ENCODE measurements at regions not wholly inside any gene's neighbourhood (a gene's known extent, or its start where the extent isn't known, plus 50 kb on each side); places are given as distances from the start of the nearest gene placed in this dataset.
A peak's percentile ranks its signal among the peaks of the same experiment; 100 is the strongest.

GRCh38 chr1:29490204-29490934 is 254.0 kb downstream of the PTPRU start:
- no peaks in the 10 kb centered on the region for H3K4me1 ChIP-seq (ENCODE audit: insufficient read depth, low read length)
- H3K4me3 ChIP-seq (ENCODE audit: low read length), result no peak overlapping the region
- H3K9me3 ChIP-seq (ENCODE audit: insufficient read depth, low read depth, low read length), result no peaks in the 10 kb centered on the region; the same call in none of the 2 replicates
- H3K9ac ChIP-seq (ENCODE audit: low read depth, low read length), result no peak overlapping the region
- H3K27me3 ChIP-seq (ENCODE audit: insufficient read depth, low read length), result no peaks in the 10 kb centered on the region
- no peaks in the 10 kb centered on the region for H3K36me3 ChIP-seq (ENCODE audit: insufficient read depth, low read depth, low read length)
- H3K27ac ChIP-seq (ENCODE audit: low read length), result no peak overlapping the region

GRCh38 chr1:29489471-29489870 is 253.1 kb downstream of the PTPRU start:
- Histone ChIP-seq H3K27ac (ENCODE audit: low read length) (no peak overlapping the region), H3K27me3 (ENCODE audit: insufficient read depth, low read length) (no peaks in the 10 kb centered on the region; the same call in 1 of the 2 replicates), H3K36me3 (ENCODE audit: insufficient read depth, low read depth, low read length) (no peaks in the 10 kb centered on the region), H3K4me1 (ENCODE audit: insufficient read depth, low read length) (no peaks in the 10 kb centered on the region), H3K9me3 (ENCODE audit: insufficient read depth, low read depth, low read length) (no peaks in the 10 kb centered on the region; the same call in 1 of the 2 replicates), H3K9ac (ENCODE audit: low read depth, low read length) (no peak overlapping the region), H3K4me3 (ENCODE audit: low read length) (no peak overlapping the region)

DNA sequence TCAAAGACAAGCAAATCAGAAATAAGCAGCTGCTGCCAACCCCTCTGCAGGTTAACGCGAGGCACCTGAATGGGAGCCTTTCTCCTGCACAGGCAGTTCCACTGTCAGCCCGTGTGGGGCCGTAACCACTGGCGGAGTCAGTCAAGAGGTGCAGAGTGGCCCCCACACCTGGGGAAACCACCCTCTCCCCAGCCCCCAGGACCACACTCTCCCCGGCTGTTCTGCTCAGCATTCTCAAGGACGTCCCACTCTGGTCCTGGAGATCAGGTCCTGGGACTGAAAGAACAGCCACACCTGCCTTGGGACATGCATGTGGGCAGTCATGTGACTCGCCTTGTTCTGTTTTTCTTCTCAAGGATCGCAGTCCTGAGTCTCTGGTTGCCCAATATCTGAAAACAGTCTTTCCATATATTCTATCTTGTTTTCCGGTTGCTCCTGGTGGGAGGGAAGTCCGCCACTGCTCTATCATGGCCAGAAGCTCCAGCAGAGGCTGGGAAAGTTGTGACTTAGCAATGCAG is 252.5 kb downstream of the PTPRU start:
- H3K27ac ChIP-seq (ENCODE audit: low read length), result no peak overlapping the region
- H3K4me3 ChIP-seq (ENCODE audit: low read length), result no peak overlapping the region
- no peaks in the 10 kb centered on the region; the same call in 1 of the 2 replicates for H3K27me3 ChIP-seq (ENCODE audit: insufficient read depth, low read length)
- H3K9ac ChIP-seq (ENCODE audit: low read depth, low read length), result no peak overlapping the region
- no peaks in the 10 kb centered on the region for H3K9me3 ChIP-seq (ENCODE audit: insufficient read depth, low read depth, low read length)
- H3K36me3 ChIP-seq (ENCODE audit: insufficient read depth, low read depth, low read length), result no peaks in the 10 kb centered on the region
- H3K4me1 ChIP-seq (ENCODE audit: insufficient read depth, low read length), result no peaks in the 10 kb centered on the region

GRCh38 chr1:29488086-29488793 is 251.9 kb downstream of the PTPRU start:
- no peak overlapping the region for H3K27ac ChIP-seq (ENCODE audit: low read length)
- H3K36me3 ChIP-seq (ENCODE audit: insufficient read depth, low read depth, low read length), result no peaks in the 10 kb centered on the region
- H3K4me3 ChIP-seq (ENCODE audit: low read length), result no peak overlapping the region
- H3K27me3 ChIP-seq (ENCODE audit: insufficient read depth, low read length), result no peaks in the 10 kb centered on the region; the same call in 1 of the 2 replicates
- H3K9me3 ChIP-seq (ENCODE audit: insufficient read depth, low read depth, low read length), result no peaks in the 10 kb centered on the region
- H3K9ac ChIP-seq (ENCODE audit: low read depth, low read length), result no peak overlapping the region
- H3K4me1 ChIP-seq (ENCODE audit: insufficient read depth, low read length), result no peaks in the 10 kb centered on the region

- Histone ChIP-seq H3K9ac (ENCODE audit: low read depth, low read length) (no peak overlapping the region), H3K9me3 (ENCODE audit: insufficient read depth, low read depth, low read length) (no peaks in the 10 kb centered on the region), H3K27ac (ENCODE audit: low read length) (no peak overlapping the region), H3K4me1 (ENCODE audit: insufficient read depth, low read length) (no peaks in the 10 kb centered on the region), H3K4me3 (ENCODE audit: low read length) (no peak overlapping the region), H3K36me3 (ENCODE audit: insufficient read depth, low read depth, low read length) (no peaks in the 10 kb centered on the region), H3K27me3 (ENCODE audit: insufficient read depth, low read length) (no peaks in the 10 kb centered on the region; the same call in 1 of the 2 replicates)
Measured at GRCh38 chr1:29487291-29487690, 251.0 kb downstream of the PTPRU start.

DNA sequence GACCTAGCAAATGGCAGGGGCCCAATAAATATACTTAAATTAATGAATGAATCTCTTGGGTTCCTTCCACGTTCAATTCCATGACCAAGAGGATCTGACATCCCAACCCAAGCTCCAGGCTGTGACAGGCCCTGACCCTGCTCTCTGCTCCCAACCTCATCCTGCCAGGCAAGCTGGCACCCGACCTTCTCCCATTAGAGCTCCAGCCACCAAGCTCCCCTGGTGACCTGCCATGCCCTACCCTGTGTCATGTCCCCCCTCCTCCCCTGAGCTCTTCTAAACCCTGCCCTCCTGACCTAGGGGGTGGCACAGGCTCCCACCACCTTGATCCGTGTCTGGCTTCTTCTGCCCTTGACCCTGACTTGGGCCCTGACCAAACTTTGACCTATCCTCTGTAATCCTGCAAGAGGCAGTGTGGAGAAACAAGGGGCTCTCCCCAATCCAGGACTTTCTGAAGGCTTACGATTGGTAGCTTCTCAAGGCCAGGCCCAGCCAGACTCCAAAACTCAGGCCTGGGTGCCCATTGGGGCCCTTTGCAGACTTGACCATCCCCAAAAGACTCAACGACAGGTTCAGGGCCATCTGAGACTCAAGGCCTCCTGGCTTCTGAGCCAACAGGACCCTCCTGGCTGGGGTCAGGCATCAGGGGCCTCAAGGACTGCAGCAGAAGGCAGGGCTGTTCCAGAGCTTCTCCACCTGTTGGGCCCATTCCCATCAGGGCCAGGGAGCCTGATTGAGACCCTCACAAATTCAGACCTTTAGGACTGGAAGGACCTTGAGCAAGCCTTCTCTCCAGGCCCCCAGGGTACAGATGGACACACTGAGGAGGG is 249.0 kb downstream of the PTPRU start:
- H3K27ac ChIP-seq (ENCODE audit: low read length), result no peak overlapping the region
- H3K9ac ChIP-seq (ENCODE audit: low read depth, low read length), result no peak overlapping the region
- H3K4me3 ChIP-seq (ENCODE audit: low read length), result no peak overlapping the region
- no peaks in the 10 kb centered on the region for H3K4me1 ChIP-seq (ENCODE audit: insufficient read depth, low read length)
- H3K27me3 ChIP-seq (ENCODE audit: insufficient read depth, low read length), result no peaks in the 10 kb centered on the region; the same call in 1 of the 2 replicates
- no peaks in the 10 kb centered on the region for H3K9me3 ChIP-seq (ENCODE audit: insufficient read depth, low read depth, low read length)
- H3K36me3 ChIP-seq (ENCODE audit: insufficient read depth, low read depth, low read length), result no peaks in the 10 kb centered on the region

DNA sequence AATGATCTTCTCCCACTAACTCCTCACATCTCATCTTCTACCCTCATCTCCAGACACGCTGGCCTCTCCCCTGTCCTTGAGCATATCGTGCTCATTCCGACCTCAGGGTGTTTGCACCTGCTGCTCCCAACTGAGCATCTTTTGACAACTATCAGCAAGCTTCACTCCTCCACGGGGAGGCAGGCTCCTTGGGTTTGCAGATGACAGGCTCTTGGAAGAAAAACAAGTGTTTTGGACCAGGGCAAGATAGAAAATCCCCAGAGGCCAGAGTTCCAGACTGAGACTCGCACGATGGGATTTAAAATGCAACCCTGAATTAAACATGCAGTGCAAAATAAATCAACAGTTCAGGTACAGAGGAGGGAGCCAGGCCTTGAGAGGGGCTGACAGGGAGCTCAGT is 246.7 kb downstream of the PTPRU start:
- peaks cover 5% of the 10 kb centered on the region; the same call in 1 of the 2 replicates for H3K4me1 ChIP-seq (ENCODE audit: insufficient read depth, low read length)
- no peak overlapping the region for H3K27ac ChIP-seq (ENCODE audit: low read length)
- no peaks in the 10 kb centered on the region for H3K36me3 ChIP-seq (ENCODE audit: insufficient read depth, low read depth, low read length)
- H3K4me3 ChIP-seq (ENCODE audit: low read length), result no peak overlapping the region
- peaks cover 16% of the 10 kb centered on the region for H3K27me3 ChIP-seq (ENCODE audit: insufficient read depth, low read length)
- H3K9ac ChIP-seq (ENCODE audit: low read depth, low read length), result no peak overlapping the region
- H3K9me3 ChIP-seq (ENCODE audit: insufficient read depth, low read depth, low read length), result no peaks in the 10 kb centered on the region

- Histone ChIP-seq H3K4me3 (ENCODE audit: low read length) (no peak overlapping the region), H3K9ac (ENCODE audit: low read depth, low read length) (no peak overlapping the region), H3K4me1 (ENCODE audit: insufficient read depth, low read length) (peaks cover 5% of the 10 kb centered on the region; the same call in 1 of the 2 replicates), H3K27ac (ENCODE audit: low read length) (no peak overlapping the region), H3K36me3 (ENCODE audit: insufficient read depth, low read depth, low read length) (no peaks in the 10 kb centered on the region), H3K9me3 (ENCODE audit: insufficient read depth, low read depth, low read length) (no peaks in the 10 kb centered on the region), H3K27me3 (ENCODE audit: insufficient read depth, low read length) (peaks cover 16% of the 10 kb centered on the region)
Measured at GRCh38 chr1:29482064-29482463, 245.7 kb downstream of the PTPRU start.

GRCh38 chr1:29481031-29481430 is 244.7 kb downstream of the PTPRU start:
- Histone ChIP-seq H3K27me3 (ENCODE audit: insufficient read depth, low read length) (peaks cover 16% of the 10 kb centered on the region), H3K4me3 (ENCODE audit: low read length) (no peak overlapping the region), H3K27ac (ENCODE audit: low read length) (no peak overlapping the region), H3K9me3 (ENCODE audit: insufficient read depth, low read depth, low read length) (no peaks in the 10 kb centered on the region), H3K4me1 (ENCODE audit: insufficient read depth, low read length) (peaks cover 5% of the 10 kb centered on the region; the same call in 1 of the 2 replicates), H3K9ac (ENCODE audit: low read depth, low read length) (no peak overlapping the region), H3K36me3 (ENCODE audit: insufficient read depth, low read depth, low read length) (no peaks in the 10 kb centered on the region)

DNA sequence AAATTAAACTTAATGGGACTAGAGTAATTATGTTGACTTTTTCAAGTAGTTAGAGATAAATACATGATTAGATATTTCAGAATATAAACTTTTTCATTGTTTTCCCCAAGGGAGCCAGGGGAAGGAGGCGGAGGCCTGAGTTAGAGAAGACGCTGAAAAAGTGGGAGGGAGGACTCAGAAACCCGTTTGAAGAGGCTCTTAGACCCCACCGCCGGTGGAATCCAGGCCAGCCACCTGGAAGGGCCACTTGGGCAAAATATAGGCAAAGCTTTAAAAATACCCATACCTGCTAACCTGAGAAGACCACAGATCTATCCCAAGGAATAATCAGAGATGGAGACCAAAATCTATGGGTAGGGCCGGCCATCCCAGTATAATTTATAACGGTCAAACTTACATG is 242.6 kb downstream of the PTPRU start:
- no peak overlapping the region for H3K9ac ChIP-seq (ENCODE audit: low read depth, low read length)
- H3K36me3 ChIP-seq (ENCODE audit: insufficient read depth, low read depth, low read length), result no peaks in the 10 kb centered on the region
- no peak overlapping the region for H3K27ac ChIP-seq (ENCODE audit: low read length)
- peaks cover 16% of the 10 kb centered on the region for H3K27me3 ChIP-seq (ENCODE audit: insufficient read depth, low read length)
- no peaks in the 10 kb centered on the region for H3K9me3 ChIP-seq (ENCODE audit: insufficient read depth, low read depth, low read length)
- H3K4me1 ChIP-seq (ENCODE audit: insufficient read depth, low read length), result peaks cover 5% of the 10 kb centered on the region; the same call in 1 of the 2 replicates
- peak overlapping the region; percentile 64 for H3K4me3 ChIP-seq (ENCODE audit: low read length)

DNA sequence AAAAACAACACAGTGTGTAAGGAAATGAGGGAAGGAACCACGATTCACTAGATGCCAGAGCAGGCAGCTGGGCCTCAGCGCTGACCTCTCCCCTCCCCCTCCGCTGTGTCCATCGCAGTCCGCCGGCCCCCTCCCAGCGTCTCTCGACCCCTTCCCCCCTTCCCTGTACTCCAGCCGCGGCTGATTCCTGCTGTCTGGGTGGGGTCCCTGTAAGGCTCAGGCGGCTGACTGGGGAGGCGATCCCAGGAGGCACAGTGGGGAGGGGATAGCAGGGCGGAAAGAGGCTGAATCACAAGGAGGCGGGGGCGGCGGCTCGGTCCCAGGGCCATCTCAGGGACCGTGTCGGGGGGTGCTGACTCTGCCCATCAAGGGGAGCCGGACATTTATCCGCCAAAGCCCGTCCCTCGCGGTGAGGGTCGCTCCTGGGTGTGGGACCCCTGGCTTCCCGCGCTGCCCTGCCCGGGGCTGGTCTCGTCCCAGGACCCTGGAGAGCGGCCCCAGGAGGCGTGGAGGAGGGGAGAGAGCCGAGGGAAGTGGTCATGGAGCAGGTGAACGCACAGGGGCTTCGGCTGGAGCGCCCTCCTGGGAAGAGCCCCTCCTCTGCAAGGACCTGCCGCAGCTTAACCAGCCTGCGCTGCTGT is 241.9 kb downstream of the PTPRU start:
- no peaks in the 10 kb centered on the region for H3K36me3 ChIP-seq (ENCODE audit: insufficient read depth, low read depth, low read length)
- peaks cover 16% of the 10 kb centered on the region for H3K27me3 ChIP-seq (ENCODE audit: insufficient read depth, low read length)
- H3K4me3 ChIP-seq (ENCODE audit: low read length), result peak overlapping the region; percentile 64
- H3K4me1 ChIP-seq (ENCODE audit: insufficient read depth, low read length), result peaks cover 5% of the 10 kb centered on the region; the same call in 1 of the 2 replicates
- H3K9me3 ChIP-seq (ENCODE audit: insufficient read depth, low read depth, low read length), result no peaks in the 10 kb centered on the region
- H3K9ac ChIP-seq (ENCODE audit: low read depth, low read length), result no peak overlapping the region
- no peak overlapping the region for H3K27ac ChIP-seq (ENCODE audit: low read length)
